ENCODE measurements at regions not wholly inside any gene's neighbourhood (a gene's known extent, or its start where the extent isn't known, plus 50 kb on each side); places are given as distances from the start of the nearest gene placed in this dataset.

DNA sequence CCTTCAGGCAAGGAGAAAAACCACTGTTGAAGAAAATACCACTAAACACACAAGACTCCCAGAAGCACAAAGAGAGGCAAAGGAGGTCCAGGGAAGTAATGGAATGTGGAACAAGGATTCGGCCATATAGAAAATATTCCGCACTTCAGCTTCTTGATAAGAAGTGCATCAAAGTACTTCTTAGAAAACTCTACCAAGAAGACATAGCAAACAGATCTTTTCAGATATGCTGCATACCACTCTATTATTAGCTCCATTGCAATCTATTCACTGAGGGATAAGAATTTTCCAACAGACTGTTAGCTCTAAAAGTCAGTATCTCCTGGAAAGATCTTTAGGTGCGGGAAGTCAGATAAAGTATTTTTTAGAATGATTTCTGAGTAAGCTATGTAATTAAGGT, 231.8 kb downstream of the WDR11 start (continued):
- TF ChIP-seq ZNF462 (CRISPR knock-in tag; IDR thresholded peaks at IDR 0.05), result no peak
- TF ChIP-seq EZH2phosphoT487 (IDR thresholded peaks at IDR 0.05; ENCODE audit: unreplicated experiment), result no peak
- no peak for TF ChIP-seq CREB1 (CRISPR knock-in tag; IDR thresholded peaks at IDR 0.05; ENCODE audit: low read depth)
- no peak for TF ChIP-seq POLR2AphosphoS5 (IDR thresholded peaks at IDR 0.05; ENCODE audit: low read depth)
- TF ChIP-seq EZH2 (IDR thresholded peaks at IDR 0.05; ENCODE audit: low read depth, unreplicated experiment), result no peak
- no peak for TF ChIP-seq STAT1 (IDR thresholded peaks at IDR 0.05; ENCODE audit: unreplicated experiment)
- TF ChIP-seq, protein P1, sequence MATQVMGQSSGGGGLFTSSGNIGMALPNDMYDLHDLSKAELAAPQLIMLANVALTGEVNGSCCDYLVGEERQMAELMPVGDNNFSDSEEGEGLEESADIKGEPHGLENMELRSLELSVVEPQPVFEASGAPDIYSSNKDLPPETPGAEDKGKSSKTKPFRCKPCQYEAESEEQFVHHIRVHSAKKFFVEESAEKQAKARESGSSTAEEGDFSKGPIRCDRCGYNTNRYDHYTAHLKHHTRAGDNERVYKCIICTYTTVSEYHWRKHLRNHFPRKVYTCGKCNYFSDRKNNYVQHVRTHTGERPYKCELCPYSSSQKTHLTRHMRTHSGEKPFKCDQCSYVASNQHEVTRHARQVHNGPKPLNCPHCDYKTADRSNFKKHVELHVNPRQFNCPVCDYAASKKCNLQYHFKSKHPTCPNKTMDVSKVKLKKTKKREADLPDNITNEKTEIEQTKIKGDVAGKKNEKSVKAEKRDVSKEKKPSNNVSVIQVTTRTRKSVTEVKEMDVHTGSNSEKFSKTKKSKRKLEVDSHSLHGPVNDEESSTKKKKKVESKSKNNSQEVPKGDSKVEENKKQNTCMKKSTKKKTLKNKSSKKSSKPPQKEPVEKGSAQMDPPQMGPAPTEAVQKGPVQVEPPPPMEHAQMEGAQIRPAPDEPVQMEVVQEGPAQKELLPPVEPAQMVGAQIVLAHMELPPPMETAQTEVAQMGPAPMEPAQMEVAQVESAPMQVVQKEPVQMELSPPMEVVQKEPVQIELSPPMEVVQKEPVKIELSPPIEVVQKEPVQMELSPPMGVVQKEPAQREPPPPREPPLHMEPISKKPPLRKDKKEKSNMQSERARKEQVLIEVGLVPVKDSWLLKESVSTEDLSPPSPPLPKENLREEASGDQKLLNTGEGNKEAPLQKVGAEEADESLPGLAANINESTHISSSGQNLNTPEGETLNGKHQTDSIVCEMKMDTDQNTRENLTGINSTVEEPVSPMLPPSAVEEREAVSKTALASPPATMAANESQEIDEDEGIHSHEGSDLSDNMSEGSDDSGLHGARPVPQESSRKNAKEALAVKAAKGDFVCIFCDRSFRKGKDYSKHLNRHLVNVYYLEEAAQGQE (IDR thresholded peaks at IDR 0.05; ENCODE audit: unreplicated experiment), result no peak

Measured in GM23338 (cell line).